Body of pancreas (tissue), 4 donors: ENCODE measurements at regions not wholly inside any gene's neighbourhood (a gene's known extent, or its start where the extent isn't known, plus 50 kb on each side); places are given as distances from the start of the nearest gene placed in this dataset.

Experiments used
- POLR2A ChIP-seq, 3 donors: fragments of 450-650 bp; IDR thresholded peaks; one replicate each; pipeline ENCODE4 v1.6.1; 2016; ENCODE audit warnings: antibody characterized with exemption in 3 of 3, mild to moderate bottlenecking in 2 of 3
- TF ChIP-seq, protein P1 (sequence below), 7 experiments: fragments of 450-650 bp in 4 of 7; fragments of 200-600 bp in 3 of 7; sonication (generic) in 3 of 7; IDR thresholded peaks; one replicate each; pipeline ENCODE4 v1.5.1; 2016 to 2019; ENCODE audit warnings: antibody characterized with exemption in 7 of 7

DNA sequence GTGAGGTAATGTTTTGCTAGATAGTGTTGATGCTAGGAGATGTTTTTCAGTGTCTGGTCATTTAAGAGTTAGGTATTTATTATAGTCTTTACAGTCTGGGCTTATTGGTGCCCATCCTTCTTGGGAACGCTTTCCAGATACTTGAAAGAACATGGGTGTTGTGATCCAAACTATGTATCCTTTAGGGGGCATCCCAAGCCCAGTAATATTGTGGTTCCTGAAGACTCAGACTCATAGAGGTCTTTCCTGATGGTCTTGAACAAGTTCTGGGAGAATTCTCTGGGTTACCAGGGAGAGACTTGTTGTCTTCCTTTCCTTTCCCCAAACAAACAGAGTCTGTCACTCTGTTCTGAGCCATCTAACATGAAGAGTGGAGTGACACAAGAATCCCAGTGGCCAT lies 99.7 kb upstream of the LRRC3B start:
- TF ChIP-seq, protein P1, sequence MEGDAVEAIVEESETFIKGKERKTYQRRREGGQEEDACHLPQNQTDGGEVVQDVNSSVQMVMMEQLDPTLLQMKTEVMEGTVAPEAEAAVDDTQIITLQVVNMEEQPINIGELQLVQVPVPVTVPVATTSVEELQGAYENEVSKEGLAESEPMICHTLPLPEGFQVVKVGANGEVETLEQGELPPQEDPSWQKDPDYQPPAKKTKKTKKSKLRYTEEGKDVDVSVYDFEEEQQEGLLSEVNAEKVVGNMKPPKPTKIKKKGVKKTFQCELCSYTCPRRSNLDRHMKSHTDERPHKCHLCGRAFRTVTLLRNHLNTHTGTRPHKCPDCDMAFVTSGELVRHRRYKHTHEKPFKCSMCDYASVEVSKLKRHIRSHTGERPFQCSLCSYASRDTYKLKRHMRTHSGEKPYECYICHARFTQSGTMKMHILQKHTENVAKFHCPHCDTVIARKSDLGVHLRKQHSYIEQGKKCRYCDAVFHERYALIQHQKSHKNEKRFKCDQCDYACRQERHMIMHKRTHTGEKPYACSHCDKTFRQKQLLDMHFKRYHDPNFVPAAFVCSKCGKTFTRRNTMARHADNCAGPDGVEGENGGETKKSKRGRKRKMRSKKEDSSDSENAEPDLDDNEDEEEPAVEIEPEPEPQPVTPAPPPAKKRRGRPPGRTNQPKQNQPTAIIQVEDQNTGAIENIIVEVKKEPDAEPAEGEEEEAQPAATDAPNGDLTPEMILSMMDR (IDR thresholded peaks at IDR 0.05): no peak
- no peak for TF ChIP-seq POLR2A (IDR thresholded peaks at IDR 0.05)
